ENCODE measurements at regions not wholly inside any gene's neighbourhood (a gene's known extent, or its start where the extent isn't known, plus 50 kb on each side); places are given as distances from the start of the nearest gene placed in this dataset.

- no peak overlapping the region for H3K9ac ChIP-seq (ENCODE audit: insufficient read depth, low read depth, low read length)
- no peak for DNase-seq (ENCODE audit: low spot score)
- in situ Hi-C loops (cut with HindIII; ENCODE audit: extremely low pct_ligation_motif_present, low pct_unique_long_range_greater_than_20kb) (no loop called here), intact Hi-C loops (cut with micrococcal nuclease; ENCODE audit: unreplicated experiment) (no loop called here)
- no peak overlapping the region for H2AFZ ChIP-seq (ENCODE audit: low read length)
- no peak overlapping the region for H3K27ac ChIP-seq (ENCODE audit: extremely low read length, insufficient read depth, low read length)
- H3K79me2 ChIP-seq (ENCODE audit: insufficient read depth, low read length), result no peaks in the 10 kb centered on the region
- H3K4me1 ChIP-seq (ENCODE audit: insufficient read depth, low read length), result no peaks in the 10 kb centered on the region
- ATAC-seq, result no peak
- H3K4me3 ChIP-seq (replicated peaks in 1 of 3; ENCODE audit: insufficient read depth in 1 of 3, low read depth in 2 of 3, low read length in 3 of 3), result no peak overlapping the region
- POLR2A ChIA-PET, result no interaction called here
- no peaks in the 10 kb centered on the region for H3K36me3 ChIP-seq (replicated peaks in 1 of 2; ENCODE audit: control insufficient read depth in 1 of 2, insufficient read depth in 2 of 2, low read length in 2 of 2)
- FAIRE-seq, result no peak
- no peaks in the 10 kb centered on the region for H3K27me3 ChIP-seq (ENCODE audit: control insufficient read depth in 1 of 2, insufficient read depth in 2 of 2, low read length in 2 of 2)
- TF ChIP-seq FLYWCH1 (CRISPR knock-in tag; IDR thresholded peaks at IDR 0.05), result no peak
- no peak overlapping the region for H3K4me2 ChIP-seq (ENCODE audit: low read depth, low read length)
- CTCF ChIA-PET (ENCODE audit: low intra/inter-chr PET ratio, low total read pairs), result no interaction called here
- no peaks in the 10 kb centered on the region for H4K20me1 ChIP-seq (ENCODE audit: insufficient read depth, low read length)
- BruUV-seq (replicated peaks), result no TSS peak
- H3K9me3 ChIP-seq (ENCODE audit: low read length), result peaks cover 6% of the 10 kb centered on the region; the same call in 1 of the 2 replicates
- 2% methylated on average over 6 of the region's 6 CpGs for WGBS (ENCODE audit: low lambda C conversion rate)
Measured at GRCh38 chr10:57786850-57787750, 480.6 kb downstream of the IPMK start.

- no peak for ATAC-seq
- TF ChIP-seq ZNF572 (CRISPR knock-in tag; IDR thresholded peaks at IDR 0.05), result no peak
- no peak for TF ChIP-seq MLXIP (CRISPR knock-in tag; IDR thresholded peaks at IDR 0.05; ENCODE audit: borderline replicate concordance)
- no peak for TF ChIP-seq MLLT10 (CRISPR knock-in tag; IDR thresholded peaks at IDR 0.05)
- TF ChIP-seq, protein P1, sequence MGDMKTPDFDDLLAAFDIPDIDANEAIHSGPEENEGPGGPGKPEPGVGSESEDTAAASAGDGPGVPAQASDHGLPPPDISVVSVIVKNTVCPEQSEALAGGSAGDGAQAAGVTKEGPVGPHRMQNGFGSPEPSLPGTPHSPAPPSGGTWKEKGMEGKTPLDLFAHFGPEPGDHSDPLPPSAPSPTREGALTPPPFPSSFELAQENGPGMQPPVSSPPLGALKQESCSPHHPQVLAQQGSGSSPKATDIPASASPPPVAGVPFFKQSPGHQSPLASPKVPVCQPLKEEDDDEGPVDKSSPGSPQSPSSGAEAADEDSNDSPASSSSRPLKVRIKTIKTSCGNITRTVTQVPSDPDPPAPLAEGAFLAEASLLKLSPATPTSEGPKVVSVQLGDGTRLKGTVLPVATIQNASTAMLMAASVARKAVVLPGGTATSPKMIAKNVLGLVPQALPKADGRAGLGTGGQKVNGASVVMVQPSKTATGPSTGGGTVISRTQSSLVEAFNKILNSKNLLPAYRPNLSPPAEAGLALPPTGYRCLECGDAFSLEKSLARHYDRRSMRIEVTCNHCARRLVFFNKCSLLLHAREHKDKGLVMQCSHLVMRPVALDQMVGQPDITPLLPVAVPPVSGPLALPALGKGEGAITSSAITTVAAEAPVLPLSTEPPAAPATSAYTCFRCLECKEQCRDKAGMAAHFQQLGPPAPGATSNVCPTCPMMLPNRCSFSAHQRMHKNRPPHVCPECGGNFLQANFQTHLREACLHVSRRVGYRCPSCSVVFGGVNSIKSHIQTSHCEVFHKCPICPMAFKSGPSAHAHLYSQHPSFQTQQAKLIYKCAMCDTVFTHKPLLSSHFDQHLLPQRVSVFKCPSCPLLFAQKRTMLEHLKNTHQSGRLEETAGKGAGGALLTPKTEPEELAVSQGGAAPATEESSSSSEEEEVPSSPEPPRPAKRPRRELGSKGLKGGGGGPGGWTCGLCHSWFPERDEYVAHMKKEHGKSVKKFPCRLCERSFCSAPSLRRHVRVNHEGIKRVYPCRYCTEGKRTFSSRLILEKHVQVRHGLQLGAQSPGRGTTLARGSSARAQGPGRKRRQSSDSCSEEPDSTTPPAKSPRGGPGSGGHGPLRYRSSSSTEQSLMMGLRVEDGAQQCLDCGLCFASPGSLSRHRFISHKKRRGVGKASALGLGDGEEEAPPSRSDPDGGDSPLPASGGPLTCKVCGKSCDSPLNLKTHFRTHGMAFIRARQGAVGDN (CRISPR knock-in tag; IDR thresholded peaks at IDR 0.05), result no peak
- TF ChIP-seq, protein P2, sequence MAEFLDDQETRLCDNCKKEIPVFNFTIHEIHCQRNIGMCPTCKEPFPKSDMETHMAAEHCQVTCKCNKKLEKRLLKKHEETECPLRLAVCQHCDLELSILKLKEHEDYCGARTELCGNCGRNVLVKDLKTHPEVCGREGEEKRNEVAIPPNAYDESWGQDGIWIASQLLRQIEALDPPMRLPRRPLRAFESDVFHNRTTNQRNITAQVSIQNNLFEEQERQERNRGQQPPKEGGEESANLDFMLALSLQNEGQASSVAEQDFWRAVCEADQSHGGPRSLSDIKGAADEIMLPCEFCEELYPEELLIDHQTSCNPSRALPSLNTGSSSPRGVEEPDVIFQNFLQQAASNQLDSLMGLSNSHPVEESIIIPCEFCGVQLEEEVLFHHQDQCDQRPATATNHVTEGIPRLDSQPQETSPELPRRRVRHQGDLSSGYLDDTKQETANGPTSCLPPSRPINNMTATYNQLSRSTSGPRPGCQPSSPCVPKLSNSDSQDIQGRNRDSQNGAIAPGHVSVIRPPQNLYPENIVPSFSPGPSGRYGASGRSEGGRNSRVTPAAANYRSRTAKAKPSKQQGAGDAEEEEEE (CRISPR knock-in tag; IDR thresholded peaks at IDR 0.05; ENCODE audit: borderline replicate concordance), result no peak
- no peak for TF ChIP-seq MEF2D (CRISPR knock-in tag; IDR thresholded peaks at IDR 0.05)
- TF ChIP-seq ZNF670 (CRISPR knock-in tag; IDR thresholded peaks at IDR 0.05; ENCODE audit: borderline replicate concordance), result no peak
Measured at GRCh38 chr10:57786331-57786730, 481.4 kb downstream of the IPMK start.

More at GRCh38 chr10:57786331-57786730, 481.4 kb downstream of the IPMK start:
- BruUV-seq (replicated peaks), result no TSS peak
- Histone ChIP-seq H3K27me3 (ENCODE audit: control insufficient read depth in 1 of 2, insufficient read depth in 2 of 2, low read length in 2 of 2) (no peaks in the 10 kb centered on the region), H4K20me1 (ENCODE audit: insufficient read depth, low read length) (no peaks in the 10 kb centered on the region), H3K4me1 (ENCODE audit: insufficient read depth, low read length) (no peaks in the 10 kb centered on the region), H3K79me2 (ENCODE audit: insufficient read depth, low read length) (no peaks in the 10 kb centered on the region), H3K9ac (ENCODE audit: insufficient read depth, low read depth, low read length) (no peak overlapping the region), H3K4me3 (replicated peaks in 1 of 3; ENCODE audit: insufficient read depth in 1 of 3, low read depth in 2 of 3, low read length in 3 of 3) (no peak overlapping the region), H3K27ac (ENCODE audit: extremely low read length, insufficient read depth, low read length) (no peak overlapping the region), H3K36me3 (replicated peaks in 1 of 2; ENCODE audit: control insufficient read depth in 1 of 2, insufficient read depth in 2 of 2, low read length in 2 of 2) (no peaks in the 10 kb centered on the region), H3K9me3 (ENCODE audit: low read length) (peaks cover 6% of the 10 kb centered on the region; the same call in 1 of the 2 replicates), H2AFZ (ENCODE audit: low read length) (no peak overlapping the region), H3K4me2 (ENCODE audit: low read depth, low read length) (no peak overlapping the region)
- ChIA-PET CTCF (ENCODE audit: low intra/inter-chr PET ratio, low total read pairs) (no interaction called here), POLR2A (no interaction called here)
- 4% methylated on average over 1 of the region's 1 CpG for WGBS (ENCODE audit: low lambda C conversion rate)
- FAIRE-seq (no peak), DNase-seq (ENCODE audit: low spot score) (no peak)
- intact Hi-C loops (cut with micrococcal nuclease; ENCODE audit: unreplicated experiment), result no loop called here
- in situ Hi-C loops (cut with HindIII; ENCODE audit: extremely low pct_ligation_motif_present, low pct_unique_long_range_greater_than_20kb), result no loop called here

Data from HepG2 (cell line).